Suprapubic skin (tissue), 4 donors: ENCODE measurements at regions not wholly inside any gene's neighbourhood (a gene's known extent, or its start where the extent isn't known, plus 50 kb on each side); places are given as distances from the start of the nearest gene placed in this dataset.

ENCODE experiments used
- DNase-seq, 2 donors: peaks; one replicate each; pipeline ENCODE4 v3.0.0-alpha.2; 2019; ENCODE audit warnings: low spot score in 2 of 2
- H3K27ac ChIP-seq: fragments of 200-600 bp; sonication (generic); one replicate; pipeline ENCODE4 v1.5.1; 2019
- H3K27me3 ChIP-seq: fragments of 200-600 bp; sonication (generic); one replicate; pipeline ENCODE4 v1.5.1; 2019
- H3K36me3 ChIP-seq: fragments of 200-600 bp; sonication (generic); one replicate; pipeline ENCODE4 v1.5.1; 2019
- H3K4me1 ChIP-seq: fragments of 200-600 bp; sonication (generic); one replicate; pipeline ENCODE4 v1.5.1; 2019
- H3K4me3 ChIP-seq: fragments of 200-600 bp; sonication (generic); one replicate; pipeline ENCODE4 v1.5.1; 2019; ENCODE audit warnings: mild to moderate bottlenecking
- H3K9me3 ChIP-seq: fragments of 200-600 bp; sonication (generic); one replicate; pipeline ENCODE4 v1.5.1; 2019
- EP300 ChIP-seq: sonication (generic); formaldehyde crosslinking; IDR thresholded peaks from one replicate; pipeline ENCODE4 v1.6.1; 2017; ENCODE audit warnings: antibody characterized with exemption
- POLR2A ChIP-seq, 2 donors: fragments of 450-650 bp; IDR thresholded peaks; one replicate each; pipeline ENCODE4 v1.6.1; 2017; ENCODE audit warnings: antibody characterized with exemption in 2 of 2, mild to moderate bottlenecking in 2 of 2, moderate library complexity in 2 of 2
- POLR2AphosphoS5 ChIP-seq, 3 donors: sonication (generic); formaldehyde crosslinking; IDR thresholded peaks; one replicate each; pipeline ENCODE4 v1.6.1; 2017; ENCODE audit warnings: antibody characterized with exemption in 3 of 3
- WGBS: methylation state at CpG from one replicate; pipeline ENCODE4 v1.1.5; 2018; 5-methylcytosine and 5-hydroxymethylcytosine counted together
- TF ChIP-seq, protein P1 (sequence below), 2 donors: fragments of 200-600 bp in 1 of 2; fragments of 450-650 bp in 1 of 2; sonication (generic) in 1 of 2; IDR thresholded peaks; one replicate each; pipeline ENCODE4 v1.5.1; 2016 to 2019; ENCODE audit warnings: antibody characterized with exemption in 2 of 2, mild to moderate bottlenecking in 1 of 2, moderate library complexity in 1 of 2

DNA sequence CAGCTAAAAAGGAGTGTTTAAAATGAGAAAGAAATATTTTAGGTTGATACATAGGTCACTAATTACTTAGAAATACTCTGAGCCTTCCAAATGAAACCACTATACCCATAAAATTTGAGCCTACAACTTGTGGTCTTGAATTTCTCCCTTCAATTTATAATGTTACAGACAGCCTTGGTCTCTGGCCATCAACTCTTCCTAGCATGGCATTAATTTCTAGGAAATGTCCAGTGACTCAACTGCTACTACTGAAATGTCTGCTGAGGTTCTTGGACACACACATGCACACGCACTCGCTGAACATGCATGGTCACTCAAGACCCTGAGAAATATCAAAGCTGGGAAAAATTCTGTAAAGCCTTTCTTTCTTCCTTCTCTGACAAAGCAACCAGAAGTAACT is 61.1 kb upstream of the SAMSN1 start:
- TF ChIP-seq, protein P1, sequence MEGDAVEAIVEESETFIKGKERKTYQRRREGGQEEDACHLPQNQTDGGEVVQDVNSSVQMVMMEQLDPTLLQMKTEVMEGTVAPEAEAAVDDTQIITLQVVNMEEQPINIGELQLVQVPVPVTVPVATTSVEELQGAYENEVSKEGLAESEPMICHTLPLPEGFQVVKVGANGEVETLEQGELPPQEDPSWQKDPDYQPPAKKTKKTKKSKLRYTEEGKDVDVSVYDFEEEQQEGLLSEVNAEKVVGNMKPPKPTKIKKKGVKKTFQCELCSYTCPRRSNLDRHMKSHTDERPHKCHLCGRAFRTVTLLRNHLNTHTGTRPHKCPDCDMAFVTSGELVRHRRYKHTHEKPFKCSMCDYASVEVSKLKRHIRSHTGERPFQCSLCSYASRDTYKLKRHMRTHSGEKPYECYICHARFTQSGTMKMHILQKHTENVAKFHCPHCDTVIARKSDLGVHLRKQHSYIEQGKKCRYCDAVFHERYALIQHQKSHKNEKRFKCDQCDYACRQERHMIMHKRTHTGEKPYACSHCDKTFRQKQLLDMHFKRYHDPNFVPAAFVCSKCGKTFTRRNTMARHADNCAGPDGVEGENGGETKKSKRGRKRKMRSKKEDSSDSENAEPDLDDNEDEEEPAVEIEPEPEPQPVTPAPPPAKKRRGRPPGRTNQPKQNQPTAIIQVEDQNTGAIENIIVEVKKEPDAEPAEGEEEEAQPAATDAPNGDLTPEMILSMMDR (IDR thresholded peaks at IDR 0.05) = no peak
- TF ChIP-seq POLR2AphosphoS5 (IDR thresholded peaks at IDR 0.05) (no peak), EP300 (no peak), POLR2A (IDR thresholded peaks at IDR 0.05) (no peak)
- WGBS = 100% methylated on average over 2 of the region's 2 CpGs

DNA sequence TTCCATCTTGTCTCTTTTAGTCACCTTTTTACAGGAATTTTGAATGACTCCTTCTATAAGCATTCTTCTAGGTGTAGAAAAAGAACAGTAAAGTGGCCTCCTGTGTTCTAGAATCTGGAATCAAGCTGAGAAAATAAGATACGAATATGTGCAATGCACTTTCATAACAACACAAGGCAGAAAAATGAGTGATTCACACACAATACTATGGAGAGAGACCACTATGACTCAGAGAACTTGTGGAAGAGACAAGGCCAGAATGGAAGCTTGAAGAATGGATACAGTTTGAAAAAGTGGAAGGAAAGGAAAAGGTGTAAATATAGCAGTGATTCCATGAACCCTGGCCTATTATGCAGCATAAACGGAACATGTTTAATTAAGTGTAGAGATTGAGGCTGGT is 57.1 kb upstream of the SAMSN1 start:
- no peaks in the 10 kb centered on the region for H3K27me3 ChIP-seq
- no peak for DNase-seq
- H3K4me1 ChIP-seq = no peaks in the 10 kb centered on the region
- no peaks in the 10 kb centered on the region for H3K36me3 ChIP-seq
- TF ChIP-seq POLR2AphosphoS5 (IDR thresholded peaks at IDR 0.05) = no peak
- TF ChIP-seq, protein P1 (IDR thresholded peaks at IDR 0.05) = no peak
- no peak for TF ChIP-seq POLR2A (IDR thresholded peaks at IDR 0.05)
- TF ChIP-seq EP300 = no peak
- no peak overlapping the region for H3K27ac ChIP-seq
- 77% methylated on average over 2 of the region's 2 CpGs for WGBS
- no peak overlapping the region for H3K4me3 ChIP-seq
- peaks cover under 1% of the 10 kb centered on the region for H3K9me3 ChIP-seq

More for the DNA sequence above, 61.1 kb upstream of the SAMSN1 start:
- H3K27me3 ChIP-seq = no peaks in the 10 kb centered on the region
- no peak overlapping the region for H3K4me3 ChIP-seq
- no peak for DNase-seq
- no peak overlapping the region for H3K27ac ChIP-seq
- H3K36me3 ChIP-seq = no peaks in the 10 kb centered on the region
- H3K4me1 ChIP-seq = no peaks in the 10 kb centered on the region
- H3K9me3 ChIP-seq = peaks cover 4% of the 10 kb centered on the region

DNA sequence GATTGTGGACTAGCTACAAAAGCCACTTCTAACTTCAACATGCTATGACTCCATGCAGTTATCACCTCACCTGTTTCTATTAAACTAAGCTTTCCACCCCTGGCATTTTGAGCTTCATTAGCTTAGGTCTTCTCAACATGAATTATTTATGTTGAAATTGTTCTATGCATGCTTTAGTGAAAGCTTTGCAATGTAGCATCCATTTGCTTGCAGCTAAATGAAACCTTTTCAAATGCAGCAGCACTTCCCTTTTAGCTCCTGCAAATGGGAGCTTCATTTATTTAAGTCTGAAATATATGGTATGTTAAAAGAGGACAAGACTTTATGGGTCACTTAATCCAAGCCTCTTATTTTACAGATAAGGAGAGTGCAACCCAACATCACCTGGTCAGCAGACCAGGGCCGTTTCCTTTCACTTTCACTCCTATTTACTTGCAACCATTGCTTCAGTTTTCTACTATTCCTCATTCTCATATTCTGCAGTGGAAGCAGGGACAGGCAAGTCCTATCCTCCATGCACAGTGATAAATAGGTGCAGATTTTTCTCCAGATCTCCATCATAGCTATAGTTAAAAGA is 56.4 kb upstream of the SAMSN1 start:
- Histone ChIP-seq H3K9me3 (no peaks in the 10 kb centered on the region), H3K4me3 (no peak overlapping the region), H3K27me3 (no peaks in the 10 kb centered on the region), H3K27ac (no peak overlapping the region), H3K36me3 (no peaks in the 10 kb centered on the region), H3K4me1 (no peaks in the 10 kb centered on the region)
- 29% methylated on average over 1 of the region's 1 CpG for WGBS
- no peak for TF ChIP-seq POLR2A (IDR thresholded peaks at IDR 0.05)
- TF ChIP-seq, protein P1 (IDR thresholded peaks at IDR 0.05) = no peak
- TF ChIP-seq EP300 = no peak
- no peak for TF ChIP-seq POLR2AphosphoS5 (IDR thresholded peaks at IDR 0.05)
- no peak for DNase-seq

DNA sequence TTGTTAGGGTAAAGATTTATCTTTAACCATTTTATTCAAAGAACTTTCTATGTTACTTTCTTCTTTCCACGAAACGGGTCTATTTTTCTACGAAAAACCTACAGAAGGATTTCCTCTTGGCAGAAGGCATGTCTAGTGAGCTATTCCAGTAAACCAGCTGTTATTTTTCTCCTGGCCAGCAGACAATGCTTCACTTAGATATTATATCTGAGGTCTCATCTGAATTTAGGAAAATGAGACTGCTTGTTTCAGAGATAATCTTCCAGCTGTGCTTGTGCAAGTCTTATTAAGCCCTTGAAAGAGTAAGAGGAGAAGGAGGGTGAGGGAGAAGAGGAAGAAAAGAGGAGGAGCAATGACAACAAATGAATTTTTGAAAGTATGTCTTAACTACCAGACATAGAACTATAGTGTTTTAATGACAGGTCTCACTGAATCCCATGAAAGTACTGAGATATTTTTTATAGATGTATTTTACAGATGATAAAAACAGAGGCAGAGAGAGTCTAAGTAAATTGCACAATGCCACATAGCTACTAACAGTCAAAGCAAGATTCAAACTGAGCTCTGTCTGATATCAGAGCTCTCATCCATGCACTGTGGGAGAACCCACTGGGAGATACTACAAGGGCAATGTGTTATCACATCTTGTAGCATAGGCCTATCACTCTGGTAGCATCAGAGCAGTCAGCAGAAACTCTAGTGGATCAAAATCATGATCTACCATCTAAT is 54.6 kb upstream of the SAMSN1 start:
- no peaks in the 10 kb centered on the region for H3K4me1 ChIP-seq
- H3K36me3 ChIP-seq = no peaks in the 10 kb centered on the region
- no peak for DNase-seq
- H3K9me3 ChIP-seq = no peaks in the 10 kb centered on the region
- 80% methylated on average over 3 of the region's 3 CpGs for WGBS
- H3K27ac ChIP-seq = no peak overlapping the region
- TF ChIP-seq POLR2A (IDR thresholded peaks at IDR 0.05) (no peak), POLR2AphosphoS5 (IDR thresholded peaks at IDR 0.05) (no peak), EP300 (no peak)
- TF ChIP-seq, protein P1 (IDR thresholded peaks at IDR 0.05) = no peak
- no peaks in the 10 kb centered on the region for H3K27me3 ChIP-seq
- no peak overlapping the region for H3K4me3 ChIP-seq

DNA sequence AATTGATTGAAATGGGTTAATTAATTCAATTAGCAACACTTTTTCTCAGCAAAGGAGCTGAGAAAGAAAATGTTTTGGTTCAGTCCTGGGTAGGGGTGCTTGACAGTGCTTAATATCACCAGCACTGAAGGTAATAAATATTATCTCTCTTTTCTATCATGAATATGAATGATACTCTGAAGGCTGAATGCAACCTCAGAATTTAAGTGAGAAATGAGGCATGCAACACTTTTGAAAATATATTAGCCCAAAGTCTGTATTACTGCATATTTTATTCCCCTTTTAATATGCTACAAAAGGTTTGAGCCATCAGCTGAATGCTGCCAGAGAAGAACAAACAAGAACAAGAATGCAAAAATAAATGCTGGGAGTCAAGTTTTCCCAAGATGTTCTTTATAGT is 52.0 kb upstream of the SAMSN1 start:
- H3K27ac ChIP-seq = no peak overlapping the region
- H3K9me3 ChIP-seq = no peaks in the 10 kb centered on the region
- no peaks in the 10 kb centered on the region for H3K36me3 ChIP-seq
- H3K27me3 ChIP-seq = no peaks in the 10 kb centered on the region
- no peak for DNase-seq
- H3K4me1 ChIP-seq = no peaks in the 10 kb centered on the region
- no peak overlapping the region for H3K4me3 ChIP-seq
- no peak for TF ChIP-seq POLR2AphosphoS5 (IDR thresholded peaks at IDR 0.05)
- TF ChIP-seq, protein P1 (IDR thresholded peaks at IDR 0.05) = no peak
- TF ChIP-seq EP300 = no peak
- TF ChIP-seq POLR2A (IDR thresholded peaks at IDR 0.05) = no peak
